ENCODE measurements at regions not wholly inside any gene's neighbourhood (a gene's known extent, or its start where the extent isn't known, plus 50 kb on each side); places are given as distances from the start of the nearest gene placed in this dataset.

DNA sequence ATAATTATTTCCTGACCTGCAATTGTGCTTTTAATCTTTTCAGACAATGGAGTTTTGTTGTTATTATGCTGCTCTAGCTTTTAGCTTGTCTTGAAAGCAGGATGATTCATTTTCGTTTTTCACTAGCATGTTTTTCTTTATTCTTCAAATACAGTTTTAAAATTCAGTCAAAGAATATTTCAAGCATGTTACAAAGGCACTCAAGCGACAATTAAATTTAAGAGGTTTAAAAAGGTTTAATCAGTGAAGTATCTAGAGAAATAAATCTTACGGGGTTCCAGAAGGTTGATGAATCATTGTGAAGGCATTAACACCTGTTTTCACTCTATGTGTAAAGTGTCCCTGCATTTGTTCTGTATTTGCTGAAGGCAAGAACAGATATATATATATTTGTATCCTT lies 390.7 kb upstream of the TMEFF2 start:
- no peak overlapping the region for H3K4me3 ChIP-seq (ENCODE audit: low read depth in 1 of 2, low read length in 2 of 2)
- no peaks in the 10 kb centered on the region for H3K4me1 ChIP-seq (ENCODE audit: control insufficient read depth in 1 of 2, insufficient read depth in 2 of 2, low read length in 2 of 2)
- H3K36me3 ChIP-seq (ENCODE audit: control insufficient read depth in 1 of 2, insufficient read depth in 2 of 2, low read length in 2 of 2) = no peaks in the 10 kb centered on the region
- no peaks in the 10 kb centered on the region for H3K9me3 ChIP-seq (ENCODE audit: control insufficient read depth in 1 of 2, low read length in 2 of 2)
- H3K27ac ChIP-seq (ENCODE audit: low read depth, low read length) = no peak overlapping the region
- H3K27me3 ChIP-seq (ENCODE audit: control insufficient read depth in 1 of 2, insufficient read depth in 2 of 2, low read length in 2 of 2) = no peaks in the 10 kb centered on the region
- no peak overlapping the region for H3K9ac ChIP-seq (ENCODE audit: low read depth in 1 of 2, low read length in 2 of 2)

DNA sequence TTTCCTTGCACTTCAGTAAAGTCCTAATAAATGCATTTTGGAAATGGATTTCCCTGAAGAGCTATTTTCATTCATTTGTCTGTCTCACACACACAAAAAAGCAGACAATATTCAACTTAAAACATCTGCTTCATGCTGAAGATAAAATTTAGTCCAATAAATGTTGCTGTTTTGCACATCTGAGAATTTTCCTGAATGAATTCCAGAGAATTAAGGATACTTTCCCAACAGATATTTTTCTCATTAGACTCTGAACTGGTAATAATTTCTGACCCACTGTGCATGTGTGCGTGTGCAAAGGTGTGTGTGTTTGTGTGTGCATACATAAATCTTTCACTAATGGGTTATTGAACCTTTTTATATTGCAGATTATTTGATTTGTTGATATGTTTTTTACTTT lies 390.2 kb upstream of the TMEFF2 start:
- Histone ChIP-seq H3K9ac (ENCODE audit: low read depth in 1 of 2, low read length in 2 of 2) (no peak overlapping the region), H3K9me3 (ENCODE audit: control insufficient read depth in 1 of 2, low read length in 2 of 2) (no peaks in the 10 kb centered on the region), H3K27me3 (ENCODE audit: control insufficient read depth in 1 of 2, insufficient read depth in 2 of 2, low read length in 2 of 2) (no peaks in the 10 kb centered on the region), H3K4me3 (ENCODE audit: low read depth in 1 of 2, low read length in 2 of 2) (no peak overlapping the region), H3K27ac (ENCODE audit: low read depth, low read length) (no peak overlapping the region), H3K4me1 (ENCODE audit: control insufficient read depth in 1 of 2, insufficient read depth in 2 of 2, low read length in 2 of 2) (no peaks in the 10 kb centered on the region), H3K36me3 (ENCODE audit: control insufficient read depth in 1 of 2, insufficient read depth in 2 of 2, low read length in 2 of 2) (no peaks in the 10 kb centered on the region)

- Histone ChIP-seq H3K9me3 (ENCODE audit: control insufficient read depth in 1 of 2, low read length in 2 of 2) (no peaks in the 10 kb centered on the region), H3K27me3 (ENCODE audit: control insufficient read depth in 1 of 2, insufficient read depth in 2 of 2, low read length in 2 of 2) (no peaks in the 10 kb centered on the region), H3K4me3 (ENCODE audit: low read depth in 1 of 2, low read length in 2 of 2) (no peak overlapping the region), H3K27ac (ENCODE audit: low read depth, low read length) (no peak overlapping the region), H3K36me3 (ENCODE audit: control insufficient read depth in 1 of 2, insufficient read depth in 2 of 2, low read length in 2 of 2) (no peaks in the 10 kb centered on the region), H3K4me1 (ENCODE audit: control insufficient read depth in 1 of 2, insufficient read depth in 2 of 2, low read length in 2 of 2) (no peaks in the 10 kb centered on the region), H3K9ac (ENCODE audit: low read depth in 1 of 2, low read length in 2 of 2) (no peak overlapping the region)
These were observed 385.4 kb upstream of the TMEFF2 start for GRCh38 chr2:192579965-192580700.

DNA sequence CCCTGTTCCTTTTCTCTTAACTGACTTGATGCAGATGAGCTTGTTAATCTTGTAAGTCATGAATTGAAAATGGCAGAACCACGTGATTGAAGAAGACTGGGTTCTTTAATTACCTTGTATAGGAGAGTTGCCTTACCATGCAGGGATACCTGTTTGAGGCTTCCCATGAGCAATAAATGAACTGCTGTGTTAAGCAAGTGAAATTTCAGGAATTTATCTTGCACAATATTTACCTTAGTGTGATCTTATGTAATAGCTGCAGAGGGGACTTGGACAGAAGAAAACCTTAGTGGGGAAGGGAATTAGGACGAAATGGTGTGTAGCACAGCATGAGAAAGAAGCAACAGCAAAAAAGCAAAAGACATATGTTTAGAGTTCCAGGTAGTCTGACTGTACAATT lies 384.0 kb upstream of the TMEFF2 start:
- Histone ChIP-seq H3K4me1 (ENCODE audit: control insufficient read depth in 1 of 2, insufficient read depth in 2 of 2, low read length in 2 of 2) (no peaks in the 10 kb centered on the region), H3K9me3 (ENCODE audit: control insufficient read depth in 1 of 2, low read length in 2 of 2) (no peaks in the 10 kb centered on the region), H3K9ac (ENCODE audit: low read depth in 1 of 2, low read length in 2 of 2) (no peak overlapping the region), H3K27ac (ENCODE audit: low read depth, low read length) (no peak overlapping the region), H3K4me3 (ENCODE audit: low read depth in 1 of 2, low read length in 2 of 2) (no peak overlapping the region), H3K36me3 (ENCODE audit: control insufficient read depth in 1 of 2, insufficient read depth in 2 of 2, low read length in 2 of 2) (no peaks in the 10 kb centered on the region), H3K27me3 (ENCODE audit: control insufficient read depth in 1 of 2, insufficient read depth in 2 of 2, low read length in 2 of 2) (no peaks in the 10 kb centered on the region)

GRCh38 chr2:192577706-192578105 lies 383.0 kb upstream of the TMEFF2 start:
- no peak overlapping the region for H3K4me3 ChIP-seq (ENCODE audit: low read depth in 1 of 2, low read length in 2 of 2)
- no peaks in the 10 kb centered on the region for H3K27me3 ChIP-seq (ENCODE audit: control insufficient read depth in 1 of 2, insufficient read depth in 2 of 2, low read length in 2 of 2)
- no peak overlapping the region for H3K9ac ChIP-seq (ENCODE audit: low read depth in 1 of 2, low read length in 2 of 2)
- H3K9me3 ChIP-seq (ENCODE audit: control insufficient read depth in 1 of 2, low read length in 2 of 2) = no peaks in the 10 kb centered on the region
- H3K4me1 ChIP-seq (ENCODE audit: control insufficient read depth in 1 of 2, insufficient read depth in 2 of 2, low read length in 2 of 2) = no peaks in the 10 kb centered on the region
- no peaks in the 10 kb centered on the region for H3K36me3 ChIP-seq (ENCODE audit: control insufficient read depth in 1 of 2, insufficient read depth in 2 of 2, low read length in 2 of 2)
- no peak overlapping the region for H3K27ac ChIP-seq (ENCODE audit: low read depth, low read length)

GRCh38 chr2:192574552-192574951 lies 379.8 kb upstream of the TMEFF2 start:
- Histone ChIP-seq H3K4me1 (ENCODE audit: control insufficient read depth in 1 of 2, insufficient read depth in 2 of 2, low read length in 2 of 2) (no peaks in the 10 kb centered on the region), H3K36me3 (ENCODE audit: control insufficient read depth in 1 of 2, insufficient read depth in 2 of 2, low read length in 2 of 2) (no peaks in the 10 kb centered on the region), H3K27me3 (ENCODE audit: control insufficient read depth in 1 of 2, insufficient read depth in 2 of 2, low read length in 2 of 2) (no peaks in the 10 kb centered on the region), H3K9me3 (ENCODE audit: control insufficient read depth in 1 of 2, low read length in 2 of 2) (no peaks in the 10 kb centered on the region), H3K4me3 (ENCODE audit: low read depth in 1 of 2, low read length in 2 of 2) (no peak overlapping the region), H3K27ac (ENCODE audit: low read depth, low read length) (no peak overlapping the region), H3K9ac (ENCODE audit: low read depth in 1 of 2, low read length in 2 of 2) (no peak overlapping the region)

DNA sequence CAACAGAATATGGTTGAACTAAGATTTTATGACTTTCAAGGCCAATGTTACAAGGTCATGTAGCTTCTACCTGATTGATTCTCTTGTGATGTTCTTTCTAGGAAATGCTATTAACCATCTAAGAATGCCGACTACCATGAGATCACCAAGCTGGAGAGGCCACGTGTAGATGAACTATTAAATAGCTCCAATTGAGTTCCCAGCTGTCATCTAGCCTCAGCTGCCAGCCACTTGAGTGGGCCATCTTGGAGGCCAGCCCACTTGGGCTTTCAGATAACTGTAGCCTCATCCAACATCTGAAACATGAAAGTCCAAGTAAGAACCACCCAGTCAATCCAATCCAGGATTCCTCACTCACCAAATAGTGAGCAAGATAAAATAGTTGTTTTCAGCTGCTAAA lies 376.9 kb upstream of the TMEFF2 start:
- Histone ChIP-seq H3K9ac (ENCODE audit: low read depth in 1 of 2, low read length in 2 of 2) (no peak overlapping the region), H3K9me3 (ENCODE audit: control insufficient read depth in 1 of 2, low read length in 2 of 2) (no peaks in the 10 kb centered on the region), H3K4me3 (ENCODE audit: low read depth in 1 of 2, low read length in 2 of 2) (no peak overlapping the region), H3K27ac (ENCODE audit: low read depth, low read length) (no peak overlapping the region), H3K36me3 (ENCODE audit: control insufficient read depth in 1 of 2, insufficient read depth in 2 of 2, low read length in 2 of 2) (no peaks in the 10 kb centered on the region), H3K27me3 (ENCODE audit: control insufficient read depth in 1 of 2, insufficient read depth in 2 of 2, low read length in 2 of 2) (no peaks in the 10 kb centered on the region), H3K4me1 (ENCODE audit: control insufficient read depth in 1 of 2, insufficient read depth in 2 of 2, low read length in 2 of 2) (no peaks in the 10 kb centered on the region)

DNA sequence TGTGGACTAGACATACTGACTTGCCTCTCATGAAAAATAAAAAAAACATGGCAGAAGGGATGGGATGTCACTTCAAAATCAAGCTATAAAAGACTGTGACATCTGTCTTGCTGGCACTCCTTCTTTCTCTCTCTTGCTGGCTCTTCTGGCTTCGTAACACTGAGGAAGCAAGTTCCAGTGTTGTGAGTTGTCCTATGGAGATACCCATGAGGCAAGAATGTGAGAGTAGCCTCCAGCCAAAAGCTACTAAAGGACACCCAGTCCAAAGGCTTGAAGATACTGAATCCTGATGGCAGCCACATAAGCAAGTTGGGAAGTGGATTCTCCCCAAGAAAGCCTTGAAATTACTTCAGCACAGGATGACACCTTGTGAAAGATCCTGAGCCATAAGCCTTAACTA lies 376.1 kb upstream of the TMEFF2 start:
- Histone ChIP-seq H3K36me3 (ENCODE audit: control insufficient read depth in 1 of 2, insufficient read depth in 2 of 2, low read length in 2 of 2) (no peaks in the 10 kb centered on the region), H3K27ac (ENCODE audit: low read depth, low read length) (no peak overlapping the region), H3K4me1 (ENCODE audit: control insufficient read depth in 1 of 2, insufficient read depth in 2 of 2, low read length in 2 of 2) (no peaks in the 10 kb centered on the region), H3K27me3 (ENCODE audit: control insufficient read depth in 1 of 2, insufficient read depth in 2 of 2, low read length in 2 of 2) (no peaks in the 10 kb centered on the region), H3K4me3 (ENCODE audit: low read depth in 1 of 2, low read length in 2 of 2) (no peak overlapping the region), H3K9me3 (ENCODE audit: control insufficient read depth in 1 of 2, low read length in 2 of 2) (no peaks in the 10 kb centered on the region), H3K9ac (ENCODE audit: low read depth in 1 of 2, low read length in 2 of 2) (no peak overlapping the region)

- Histone ChIP-seq H3K9ac (ENCODE audit: low read depth in 1 of 2, low read length in 2 of 2) (no peak overlapping the region), H3K36me3 (ENCODE audit: control insufficient read depth in 1 of 2, insufficient read depth in 2 of 2, low read length in 2 of 2) (no peaks in the 10 kb centered on the region), H3K4me3 (ENCODE audit: low read depth in 1 of 2, low read length in 2 of 2) (no peak overlapping the region), H3K4me1 (ENCODE audit: control insufficient read depth in 1 of 2, insufficient read depth in 2 of 2, low read length in 2 of 2) (no peaks in the 10 kb centered on the region), H3K9me3 (ENCODE audit: control insufficient read depth in 1 of 2, low read length in 2 of 2) (no peaks in the 10 kb centered on the region), H3K27me3 (ENCODE audit: control insufficient read depth in 1 of 2, insufficient read depth in 2 of 2, low read length in 2 of 2) (no peaks in the 10 kb centered on the region), H3K27ac (ENCODE audit: low read depth, low read length) (no peak overlapping the region)
These were observed 372.1 kb upstream of the TMEFF2 start for GRCh38 chr2:192566863-192567262.

DNA sequence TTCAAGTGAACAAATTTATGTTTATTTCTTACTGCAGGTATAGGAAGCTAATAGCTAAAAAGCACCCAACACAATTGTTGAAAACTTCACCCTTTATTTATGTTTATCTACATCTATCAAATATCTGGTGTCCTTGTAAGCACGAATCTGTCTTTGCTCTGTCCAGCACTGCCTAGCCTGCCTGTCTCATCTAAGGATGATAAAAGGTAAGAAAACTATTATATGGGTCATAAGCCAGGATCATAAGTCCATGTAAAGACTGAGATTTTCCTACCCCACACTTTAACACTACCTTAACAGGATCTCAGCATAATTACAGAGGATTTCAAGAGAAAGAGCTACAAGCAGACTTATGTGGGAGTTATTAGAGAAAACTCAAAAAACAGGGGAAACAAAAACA lies 365.6 kb upstream of the TMEFF2 start:
- H3K27ac ChIP-seq (ENCODE audit: low read depth, low read length) = no peak overlapping the region
- peaks cover 4 to 12% of the 10 kb centered on the region in 2 donors for H3K4me1 ChIP-seq (ENCODE audit: control insufficient read depth in 1 of 2, insufficient read depth in 2 of 2, low read length in 2 of 2)
- H3K27me3 ChIP-seq (ENCODE audit: control insufficient read depth in 1 of 2, insufficient read depth in 2 of 2, low read length in 2 of 2) = no peaks in the 10 kb centered on the region
- no peak overlapping the region for H3K9ac ChIP-seq (ENCODE audit: low read depth in 1 of 2, low read length in 2 of 2)
- H3K4me3 ChIP-seq (ENCODE audit: low read depth in 1 of 2, low read length in 2 of 2) = no peak overlapping the region
- H3K9me3 ChIP-seq (ENCODE audit: control insufficient read depth in 1 of 2, low read length in 2 of 2) = no peaks in the 10 kb centered on the region
- H3K36me3 ChIP-seq (ENCODE audit: control insufficient read depth in 1 of 2, insufficient read depth in 2 of 2, low read length in 2 of 2) = no peaks in the 10 kb centered on the region

DNA sequence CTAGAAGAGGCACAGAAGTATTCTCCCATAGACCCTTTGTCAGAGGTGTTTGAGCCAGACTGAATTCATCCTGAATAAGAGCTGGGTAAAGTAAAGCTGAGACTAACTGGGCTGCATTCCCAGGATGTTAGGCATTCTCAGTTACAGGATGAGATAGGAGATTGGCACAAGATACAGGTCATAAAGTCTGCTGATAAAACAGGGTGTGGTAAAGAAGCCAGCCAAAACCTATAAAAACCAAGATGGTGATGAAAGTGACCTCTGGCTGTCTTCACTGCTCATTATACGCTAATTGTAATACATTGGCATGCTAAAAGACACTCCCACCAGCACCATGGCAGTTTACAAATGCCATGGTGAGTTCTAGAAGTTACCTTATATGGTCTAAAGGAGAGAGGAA lies 364.9 kb upstream of the TMEFF2 start:
- H3K9ac ChIP-seq (ENCODE audit: low read depth in 1 of 2, low read length in 2 of 2) = no peak overlapping the region
- H3K9me3 ChIP-seq (ENCODE audit: control insufficient read depth in 1 of 2, low read length in 2 of 2) = no peaks in the 10 kb centered on the region
- H3K27me3 ChIP-seq (ENCODE audit: control insufficient read depth in 1 of 2, insufficient read depth in 2 of 2, low read length in 2 of 2) = no peaks in the 10 kb centered on the region
- H3K4me1 ChIP-seq (ENCODE audit: control insufficient read depth in 1 of 2, insufficient read depth in 2 of 2, low read length in 2 of 2) = peaks cover 4 to 12% of the 10 kb centered on the region in 2 donors
- H3K27ac ChIP-seq (ENCODE audit: low read depth, low read length) = no peak overlapping the region
- H3K4me3 ChIP-seq (ENCODE audit: low read depth in 1 of 2, low read length in 2 of 2) = no peak overlapping the region
- no peaks in the 10 kb centered on the region for H3K36me3 ChIP-seq (ENCODE audit: control insufficient read depth in 1 of 2, insufficient read depth in 2 of 2, low read length in 2 of 2)

Measured in duodenal mucosa (tissue), 2 donors.